DOHH2 (cell line): ENCODE measurements at regions not wholly inside any gene's neighbourhood (a gene's known extent, or its start where the extent isn't known, plus 50 kb on each side); places are given as distances from the start of the nearest gene placed in this dataset.

Source experiments
- H3F3A ChIP-seq: fragments of 200-600 bp; sonication (generic), shearing (Covaris generic); 2 replicates; pipeline ENCODE4 v1.6.0; 2016; ENCODE audit warnings: antibody characterized with exemption, mild to moderate bottlenecking; ENCODE audit not compliant: control insufficient read depth, insufficient read depth
- H3K27ac ChIP-seq: fragments of 200-600 bp; sonication (generic); 2 replicates; pipeline ENCODE4 v1.5.1; 2014; ENCODE audit warnings: low read depth, mild to moderate bottlenecking, low read length, moderate library complexity
- H3K27me3 ChIP-seq: fragments of 200-600 bp; sonication (generic); 2 replicates; pipeline ENCODE4 v1.6.1; 2014; ENCODE audit warnings: mild to moderate bottlenecking, low read length, mixed read lengths; ENCODE audit not compliant: control insufficient read depth
- H3K36me3 ChIP-seq: fragments of 200-600 bp; sonication (generic); 2 replicates; pipeline ENCODE4 v1.6.1; 2014; ENCODE audit warnings: mild to moderate bottlenecking, low read length, moderate library complexity, mixed read lengths; ENCODE audit not compliant: control insufficient read depth
- H3K4me1 ChIP-seq: fragments of 200-600 bp; sonication (generic); 2 replicates; pipeline ENCODE4 v1.6.1; 2014; ENCODE audit warnings: mild to moderate bottlenecking, low read length, mixed read lengths; ENCODE audit not compliant: control insufficient read depth
- H3K4me2 ChIP-seq: fragments of 200-600 bp; sonication (generic); 2 replicates; pipeline ENCODE4 v1.6.0; 2014; ENCODE audit warnings: mild to moderate bottlenecking, low read length, moderate library complexity
- H3K4me3 ChIP-seq: fragments of 200-600 bp; sonication (generic); 2 replicates; pipeline ENCODE4 v1.5.1; 2014; ENCODE audit warnings: mild to moderate bottlenecking, low read length, mixed read lengths
- H3K79me2 ChIP-seq: fragments of 200-600 bp; sonication (generic); 2 replicates; pipeline ENCODE4 v1.6.1; 2014; ENCODE audit warnings: mild to moderate bottlenecking, low read length, mixed read lengths; ENCODE audit not compliant: control insufficient read depth
- H3K9me2 ChIP-seq: fragments of 200-600 bp; sonication (generic); replicated peaks from 2 replicates; pipeline ENCODE4 v1.6.1; 2014; ENCODE audit warnings: mild to moderate bottlenecking, low read length, mixed read lengths; ENCODE audit not compliant: control insufficient read depth
- H3K9me3 ChIP-seq: fragments of 200-600 bp; sonication (generic); 2 replicates; pipeline ENCODE4 v1.6.1; 2014; ENCODE audit warnings: antibody characterized with exemption, low read length, mixed read lengths; ENCODE audit not compliant: control insufficient read depth, insufficient read depth
- H4K20me1 ChIP-seq: fragments of 200-600 bp; sonication (generic); 2 replicates; pipeline ENCODE4 v1.6.0; 2014; ENCODE audit warnings: low read depth, mild to moderate bottlenecking, antibody characterized with exemption, low read length, moderate library complexity; ENCODE audit not compliant: control insufficient read depth, insufficient read depth
- EZH2phosphoT487 ChIP-seq: fragments of 200-600 bp; sonication (generic); IDR thresholded peaks from 2 replicates; pipeline ENCODE4 v1.6.1; 2017; ENCODE audit warnings: borderline replicate concordance, mild to moderate bottlenecking, antibody characterized with exemption, low read length, moderate library complexity, mixed read lengths
- TF ChIP-seq, protein P1 (sequence below): fragments of 200-600 bp; sonication (generic); IDR thresholded peaks from one replicate; pipeline ENCODE4 v1.5.1; 2014; ENCODE audit warnings: antibody characterized with exemption, mild to moderate bottlenecking, low read depth, low read length; ENCODE audit not compliant: poor library complexity, severe bottlenecking

DNA sequence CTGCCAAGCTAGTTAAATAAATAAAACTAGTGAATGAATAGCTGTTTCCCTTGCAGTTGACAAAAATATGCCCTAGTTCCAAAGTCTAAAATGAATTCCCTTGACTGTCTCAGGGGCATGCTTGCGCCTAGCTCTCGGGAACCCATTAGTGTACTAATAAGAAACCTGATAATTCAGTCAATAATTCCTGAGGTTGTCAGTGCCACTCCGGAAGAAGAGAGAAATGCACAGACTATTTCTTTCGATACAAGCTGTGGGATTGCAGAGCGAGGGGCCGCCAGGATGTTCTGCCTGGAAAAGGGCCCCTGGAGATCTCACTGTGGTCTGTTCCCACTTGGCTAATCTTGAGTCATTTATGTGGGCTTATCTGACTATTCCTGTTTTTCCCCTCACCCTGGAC, 56.4 kb upstream of the LARP1 start:
- no peaks in the 10 kb centered on the region for H3K4me1 ChIP-seq
- no peaks in the 10 kb centered on the region for H3K27me3 ChIP-seq
- no peak overlapping the region for H3K4me2 ChIP-seq

DNA sequence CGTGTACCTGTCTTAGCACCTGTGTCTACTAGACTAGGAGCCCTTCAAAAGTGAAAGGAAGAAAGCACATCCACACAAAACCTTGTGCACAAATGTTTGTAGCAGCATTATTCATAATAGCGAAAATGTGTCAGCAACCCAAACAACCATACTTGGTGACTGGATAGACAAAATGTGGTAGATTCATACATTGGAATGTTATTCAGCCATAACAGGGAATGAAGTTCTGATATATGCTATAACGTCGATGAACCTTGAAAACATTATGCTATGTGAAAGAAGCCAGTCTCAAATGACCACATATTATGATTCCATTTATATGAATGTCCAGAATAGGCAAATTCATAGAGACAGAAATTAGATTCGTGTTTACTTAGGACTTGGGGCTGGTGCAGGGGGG, 57.8 kb upstream of the LARP1 start:
- Histone ChIP-seq H3K79me2 (no peaks in the 10 kb centered on the region), H3K4me2 (no peak overlapping the region), H3F3A (no peaks in the 10 kb centered on the region), H3K27ac (no peak overlapping the region), H3K36me3 (no peaks in the 10 kb centered on the region), H3K4me3 (no peak overlapping the region), H4K20me1 (no peaks in the 10 kb centered on the region), H3K9me2 (no peaks in the 10 kb centered on the region), H3K27me3 (no peaks in the 10 kb centered on the region), H3K9me3 (no peaks in the 10 kb centered on the region), H3K4me1 (peaks cover under 1% of the 10 kb centered on the region)
- TF ChIP-seq, protein P1, sequence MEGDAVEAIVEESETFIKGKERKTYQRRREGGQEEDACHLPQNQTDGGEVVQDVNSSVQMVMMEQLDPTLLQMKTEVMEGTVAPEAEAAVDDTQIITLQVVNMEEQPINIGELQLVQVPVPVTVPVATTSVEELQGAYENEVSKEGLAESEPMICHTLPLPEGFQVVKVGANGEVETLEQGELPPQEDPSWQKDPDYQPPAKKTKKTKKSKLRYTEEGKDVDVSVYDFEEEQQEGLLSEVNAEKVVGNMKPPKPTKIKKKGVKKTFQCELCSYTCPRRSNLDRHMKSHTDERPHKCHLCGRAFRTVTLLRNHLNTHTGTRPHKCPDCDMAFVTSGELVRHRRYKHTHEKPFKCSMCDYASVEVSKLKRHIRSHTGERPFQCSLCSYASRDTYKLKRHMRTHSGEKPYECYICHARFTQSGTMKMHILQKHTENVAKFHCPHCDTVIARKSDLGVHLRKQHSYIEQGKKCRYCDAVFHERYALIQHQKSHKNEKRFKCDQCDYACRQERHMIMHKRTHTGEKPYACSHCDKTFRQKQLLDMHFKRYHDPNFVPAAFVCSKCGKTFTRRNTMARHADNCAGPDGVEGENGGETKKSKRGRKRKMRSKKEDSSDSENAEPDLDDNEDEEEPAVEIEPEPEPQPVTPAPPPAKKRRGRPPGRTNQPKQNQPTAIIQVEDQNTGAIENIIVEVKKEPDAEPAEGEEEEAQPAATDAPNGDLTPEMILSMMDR: no peak
- no peak for TF ChIP-seq EZH2phosphoT487

More for the DNA sequence above, 56.4 kb upstream of the LARP1 start:
- H4K20me1 ChIP-seq: no peaks in the 10 kb centered on the region
- no peaks in the 10 kb centered on the region for H3K9me3 ChIP-seq
- TF ChIP-seq EZH2phosphoT487: no peak
- TF ChIP-seq, protein P1: no peak
- no peaks in the 10 kb centered on the region for H3K79me2 ChIP-seq
- no peaks in the 10 kb centered on the region for H3K9me2 ChIP-seq
- no peak overlapping the region for H3K27ac ChIP-seq
- H3K4me3 ChIP-seq: no peak overlapping the region
- H3K36me3 ChIP-seq: no peaks in the 10 kb centered on the region
- H3F3A ChIP-seq: no peaks in the 10 kb centered on the region

DNA sequence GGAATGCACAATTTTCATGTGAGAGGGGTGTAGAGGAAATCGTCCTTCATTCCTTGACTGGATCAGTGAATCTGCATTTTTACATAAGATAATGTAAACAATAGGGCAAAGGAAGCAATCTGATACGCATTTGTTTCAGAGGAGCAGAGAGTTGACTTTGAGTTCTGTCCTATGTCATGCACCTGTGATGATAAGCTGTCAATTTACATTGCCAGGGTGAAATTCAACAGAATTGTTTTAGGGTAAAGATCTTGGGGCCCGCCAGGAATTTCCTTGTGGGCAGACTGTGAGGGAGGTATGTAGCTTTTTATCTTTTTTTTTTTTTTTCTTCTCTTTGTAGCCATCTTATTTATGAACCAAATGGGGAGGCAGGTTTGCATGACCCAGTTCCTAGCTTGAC, 58.3 kb upstream of the LARP1 start:
- Histone ChIP-seq H3K4me2 (no peak overlapping the region), H3K27me3 (no peaks in the 10 kb centered on the region), H3K36me3 (no peaks in the 10 kb centered on the region), H3F3A (no peaks in the 10 kb centered on the region), H3K79me2 (no peaks in the 10 kb centered on the region), H4K20me1 (no peaks in the 10 kb centered on the region), H3K27ac (no peak overlapping the region), H3K9me3 (no peaks in the 10 kb centered on the region), H3K4me1 (peaks cover 4% of the 10 kb centered on the region), H3K4me3 (no peak overlapping the region), H3K9me2 (no peaks in the 10 kb centered on the region)
- no peak for TF ChIP-seq EZH2phosphoT487
- TF ChIP-seq, protein P1: no peak

DNA sequence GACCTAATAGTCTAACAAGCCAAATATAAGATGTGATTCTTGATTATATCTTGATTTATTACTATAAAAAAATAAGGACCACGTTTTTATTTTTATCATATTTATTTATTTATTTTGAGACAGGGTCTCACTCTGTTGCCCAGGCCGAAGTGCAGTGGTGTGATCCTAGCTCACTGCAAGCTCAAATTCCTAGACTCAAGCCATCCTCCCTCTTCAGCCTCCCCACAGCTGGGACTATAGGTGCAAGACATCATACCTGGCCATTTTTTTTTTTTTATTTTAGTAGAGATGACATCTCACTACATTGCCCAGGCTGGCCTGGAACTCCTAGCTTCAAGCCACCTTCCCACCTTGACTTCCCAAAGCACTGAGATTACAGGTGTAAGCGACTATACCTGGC, 61.0 kb upstream of the LARP1 start:
- Histone ChIP-seq H3K36me3 (no peaks in the 10 kb centered on the region), H3K9me2 (no peaks in the 10 kb centered on the region), H4K20me1 (no peaks in the 10 kb centered on the region), H3F3A (no peaks in the 10 kb centered on the region), H3K27me3 (no peaks in the 10 kb centered on the region), H3K4me3 (no peak overlapping the region), H3K4me2 (no peak overlapping the region), H3K4me1 (peaks cover 4% of the 10 kb centered on the region), H3K9me3 (no peaks in the 10 kb centered on the region), H3K79me2 (no peaks in the 10 kb centered on the region), H3K27ac (no peak overlapping the region)
- TF ChIP-seq, protein P1: no peak
- TF ChIP-seq EZH2phosphoT487: no peak
